GM12878 (cell line): ENCODE measurements at regions not wholly inside any gene's neighbourhood (a gene's known extent, or its start where the extent isn't known, plus 50 kb on each side); places are given as distances from the start of the nearest gene placed in this dataset.

Source experiments
- ASH2L ChIP-seq: fragments of 300-600, 200-600 bp; sonication (generic); IDR thresholded peaks from 2 replicates; pipeline ENCODE4 v1.6.1; 2017; ENCODE audit warnings: low read depth, mild to moderate bottlenecking, borderline replicate concordance
- CEBPZ ChIP-seq: fragments of 150-350 bp; IDR thresholded peaks from 2 replicates; pipeline ENCODE4 v1.6.1; 2016; ENCODE audit warnings: low read depth, low read length
- DPF2 ChIP-seq: fragments of 450-650 bp; IDR thresholded peaks from 2 replicates; pipeline ENCODE4 v1.6.1; 2017; ENCODE audit warnings: mild to moderate bottlenecking
- GABPA ChIP-seq: IDR thresholded peaks from 2 replicates; pipeline ENCODE4 v1.6.1; 2014; ENCODE audit warnings: antibody characterized with exemption, low read depth, mild to moderate bottlenecking, inconsistent platforms
- HCFC1 ChIP-seq: fragments of 150-350 bp; IDR thresholded peaks from 2 replicates; pipeline ENCODE4 v1.6.1; 2014; ENCODE audit warnings: low read length
- HDAC6 ChIP-seq: fragments of 200-600 bp; sonication (generic); IDR thresholded peaks from one replicate; pipeline ENCODE4 v1.8.0; 2017; ENCODE audit warnings: antibody characterized with exemption; ENCODE audit not compliant: unreplicated experiment
- HSF1 ChIP-seq: fragments of 150-350 bp; IDR thresholded peaks from 2 replicates; pipeline ENCODE4 v1.6.1; 2014; ENCODE audit warnings: mild to moderate bottlenecking, low read depth, low read length
- IKZF2 ChIP-seq, 2 experiments: fragments of 450-650 bp; IDR thresholded peaks; 2 replicates each; pipeline ENCODE4 v1.6.1; 2017; ENCODE audit warnings: mild to moderate bottlenecking in 2 of 2, moderate library complexity in 2 of 2
- IRF4 ChIP-seq: IDR thresholded peaks from 2 replicates; pipeline ENCODE4 v1.6.1; 2011; ENCODE audit warnings: low read depth, low read length
- JUNB ChIP-seq: IDR thresholded peaks from 2 replicates; pipeline ENCODE4 v1.6.1; 2016; ENCODE audit warnings: antibody characterized with exemption, mild to moderate bottlenecking
- JUND ChIP-seq: IDR thresholded peaks from 2 replicates; pipeline ENCODE4 v1.6.1; 2012; ENCODE audit warnings: low read depth, mild to moderate bottlenecking, low read length, improper control_type of control experiment, moderate library complexity
- KLF5 ChIP-seq: fragments of 450-650 bp; IDR thresholded peaks from 2 replicates; pipeline ENCODE4 v1.6.1; 2014; ENCODE audit warnings: mild to moderate bottlenecking; ENCODE audit not compliant: partially characterized antibody
- MYC ChIP-seq: IDR thresholded peaks from 2 replicates; pipeline ENCODE4 v1.6.1; 2011; ENCODE audit warnings: mild to moderate bottlenecking, low read length, moderate library complexity, inconsistent platforms; ENCODE audit not compliant: insufficient read depth, insufficient replicate concordance, insufficient read length, severe bottlenecking
- NFYB ChIP-seq: IDR thresholded peaks from 2 replicates; pipeline ENCODE4 v1.6.1; 2011; ENCODE audit warnings: low read depth, mild to moderate bottlenecking, low read length, improper control_type of control experiment, moderate library complexity; ENCODE audit not compliant: insufficient read depth
- RB1 ChIP-seq: fragments of 450-650 bp; formaldehyde crosslinking; IDR thresholded peaks from 2 replicates; pipeline ENCODE4 v1.6.1; 2017; ENCODE audit warnings: mild to moderate bottlenecking, borderline replicate concordance
- RBBP5 ChIP-seq: fragments of 200-600 bp; sonication (generic); conservative IDR thresholded peaks from 2 replicates; pipeline ENCODE4 v1.6.1; 2016
- SMAD1 ChIP-seq: fragments of 450-650 bp; IDR thresholded peaks from 2 replicates; pipeline ENCODE4 v1.6.1; 2018; ENCODE audit warnings: mild to moderate bottlenecking, low read depth; ENCODE audit not compliant: partially characterized antibody
- SMAD5 ChIP-seq: IDR thresholded peaks from 2 replicates; pipeline ENCODE4 v1.6.1; 2016; ENCODE audit warnings: antibody characterized with exemption, low read depth
- SMARCA5 ChIP-seq: fragments of 450-650 bp; IDR thresholded peaks from 2 replicates; pipeline ENCODE4 v1.6.1; 2017; ENCODE audit warnings: mild to moderate bottlenecking
- SPI1 ChIP-seq: IDR thresholded peaks from 2 replicates; pipeline ENCODE4 v1.6.1; 2011; ENCODE audit warnings: low read depth, mild to moderate bottlenecking, low read length, moderate library complexity, borderline replicate concordance; ENCODE audit not compliant: insufficient read depth
- STAT1 ChIP-seq: fragments of 450-650 bp; conservative IDR thresholded peaks from 2 replicates; pipeline ENCODE4 v1.6.1; 2014; ENCODE audit warnings: antibody characterized with exemption, mild to moderate bottlenecking
- TAF1 ChIP-seq: IDR thresholded peaks from 2 replicates; pipeline ENCODE4 v1.6.1; 2011; ENCODE audit warnings: mild to moderate bottlenecking, low read depth, low read length, borderline replicate concordance
- TCF7 ChIP-seq: IDR thresholded peaks from 2 replicates; pipeline ENCODE4 v1.6.1; 2014; ENCODE audit warnings: antibody characterized with exemption, borderline replicate concordance
- TF ChIP-seq, protein P1 (sequence below): IDR thresholded peaks from 2 replicates; pipeline ENCODE4 v1.6.1; 2012; ENCODE audit warnings: low read length, inconsistent platforms

GRCh38 chr9:94166236-94166975 is 82.1 kb downstream of the PTPDC1 start (continued):
- TF ChIP-seq HCFC1: peak; percentile 63
- peak in 1 of 2 experiments; percentile 53; a peak in 2 of 4 replicates for TF ChIP-seq IKZF2 (IDR thresholded peaks at IDR 0.05)
- TF ChIP-seq RBBP5: no peak
- peak; percentile 94 for TF ChIP-seq NFYB
- peak; percentile 91 for TF ChIP-seq KLF5
- peak; percentile 88 for TF ChIP-seq ASH2L
- no peak for TF ChIP-seq SMAD5
- no peak for TF ChIP-seq SMAD1
- TF ChIP-seq JUNB: no peak
- peak; percentile 94 for TF ChIP-seq DPF2
- TF ChIP-seq IRF4: no peak
- TF ChIP-seq TCF7: 0 out of 2 replicates have a peak, but pooled peaks have one; percentile 0
- TF ChIP-seq CEBPZ: peak; percentile 56
- peak; percentile 92 for TF ChIP-seq RB1
- TF ChIP-seq JUND: peak; percentile 69
- peak; percentile 80; the same call in 1 of the 2 replicates for TF ChIP-seq TAF1
- TF ChIP-seq STAT1: peak; percentile 58; the same call in 1 of the 2 replicates
- no peak for TF ChIP-seq HSF1
- TF ChIP-seq HDAC6: peak; percentile 71
- TF ChIP-seq, protein P1, sequence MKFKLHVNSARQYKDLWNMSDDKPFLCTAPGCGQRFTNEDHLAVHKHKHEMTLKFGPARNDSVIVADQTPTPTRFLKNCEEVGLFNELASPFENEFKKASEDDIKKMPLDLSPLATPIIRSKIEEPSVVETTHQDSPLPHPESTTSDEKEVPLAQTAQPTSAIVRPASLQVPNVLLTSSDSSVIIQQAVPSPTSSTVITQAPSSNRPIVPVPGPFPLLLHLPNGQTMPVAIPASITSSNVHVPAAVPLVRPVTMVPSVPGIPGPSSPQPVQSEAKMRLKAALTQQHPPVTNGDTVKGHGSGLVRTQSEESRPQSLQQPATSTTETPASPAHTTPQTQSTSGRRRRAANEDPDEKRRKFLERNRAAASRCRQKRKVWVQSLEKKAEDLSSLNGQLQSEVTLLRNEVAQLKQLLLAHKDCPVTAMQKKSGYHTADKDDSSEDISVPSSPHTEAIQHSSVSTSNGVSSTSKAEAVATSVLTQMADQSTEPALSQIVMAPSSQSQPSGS: peak; percentile 47; the same call in 1 of the 2 replicates
- TF ChIP-seq SMARCA5: peak; percentile 96
- TF ChIP-seq SPI1: peak; percentile 35
- TF ChIP-seq MYC: peak; percentile 83
- peak; percentile 93 for TF ChIP-seq GABPA
- TF ChIP-seq, all 136 proteins: peak for 63
